ENCODE measurements at regions not wholly inside any gene's neighbourhood (a gene's known extent, or its start where the extent isn't known, plus 50 kb on each side); places are given as distances from the start of the nearest gene placed in this dataset.
"Not testable (repeated sequence)": the region's sequence is repeated elsewhere in the genome, so short reads cannot be mapped to it uniquely, and the experiment has no call there.

- Histone ChIP-seq H3K27ac (ENCODE audit: control insufficient read depth, insufficient read depth) (no peak overlapping the region), H3K27me3 (replicated peaks in 1 of 2; ENCODE audit: control insufficient read depth in 2 of 2, insufficient read depth in 2 of 2, low read length in 1 of 2) (no peaks in the 10 kb centered on the region), H3K36me3 (ENCODE audit: control insufficient read depth in 2 of 2, insufficient read depth in 2 of 2, low read length in 1 of 2) (no peaks in the 10 kb centered on the region), H4K20me1 (ENCODE audit: control insufficient read depth, insufficient read depth) (no peaks in the 10 kb centered on the region), H3K4me1 (ENCODE audit: control insufficient read depth, insufficient read depth, low read length) (no peaks in the 10 kb centered on the region), H3K79me2 (ENCODE audit: control insufficient read depth, insufficient read depth, low read length) (no peaks in the 10 kb centered on the region), H3K4me3 (no peak overlapping the region), H3K9me3 (replicated peaks; ENCODE audit: control insufficient read depth, insufficient read depth, low read length) (no peaks in the 10 kb centered on the region), H2AFZ (ENCODE audit: control insufficient read depth, low read depth, low read length) (no peak overlapping the region), H3K4me2 (ENCODE audit: control insufficient read depth, insufficient read depth) (no peak overlapping the region), H3K9ac (ENCODE audit: control insufficient read depth, insufficient read depth, low read length) (no peak overlapping the region)
- no TSS peak for BruUV-seq (replicated peaks)
- FAIRE-seq (no peak), ATAC-seq (no peak), DNase-seq (ENCODE audit: low read depth, low spot score) (no peak)
- intact Hi-C loops (cut with micrococcal nuclease; ENCODE audit: unreplicated experiment) = no loop called here
- POLR2A ChIA-PET = no interaction called here
- WGBS (ENCODE audit: insufficient coverage, insufficient replicate concordance, low lambda C conversion rate, missing lambda C conversion rate) = 44% methylated on average over 3 of the region's 3 CpGs
- CTCF ChIA-PET = no interaction called here
- SMC1A ChIA-PET (ENCODE audit: uncharacterized antibody, unreplicated experiment) = interaction anchor here (1.4 kb wide), 1 partner anchor 11 kb away, joined by 3 read pairs; no protein-coding TSS in a partner anchor
- TF ChIP-seq RBBP5 (conservative IDR thresholded peaks at IDR 0.05) = no peak
- no peak for TF ChIP-seq CHD2 (IDR thresholded peaks at IDR 0.05; ENCODE audit: borderline replicate concordance, low read depth, low read length)
- TF ChIP-seq GATAD2B (conservative IDR thresholded peaks at IDR 0.05; ENCODE audit: low read depth) = no peak
- TF ChIP-seq BHLHE40 (IDR thresholded peaks at IDR 0.05; ENCODE audit: borderline replicate concordance in 1 of 2, low read depth in 2 of 2, low read length in 1 of 2) = no peak
- TF ChIP-seq EED (IDR thresholded peaks at IDR 0.05; ENCODE audit: low read depth) = no peak
- no peak for TF ChIP-seq ZNF687 (IDR thresholded peaks at IDR 0.05)
- no peak for TF ChIP-seq TAF1 (IDR thresholded peaks at IDR 0.05; ENCODE audit: borderline replicate concordance, low read depth, low read length)
- in situ Hi-C loops (cut with MboI) = no loop called here
- RAD21 ChIA-PET (ENCODE audit: unreplicated experiment) = no interaction called here
Measured at GRCh38 chrX:93346309-93346708, 327.1 kb downstream of the NAP1L3 start.

- H3K27ac ChIP-seq (ENCODE audit: control insufficient read depth, insufficient read depth); H3K9me3 ChIP-seq (replicated peaks; ENCODE audit: control insufficient read depth, insufficient read depth, low read length); H4K20me1 ChIP-seq (ENCODE audit: control insufficient read depth, insufficient read depth); H3K27me3 ChIP-seq (replicated peaks in 1 of 2; ENCODE audit: control insufficient read depth in 2 of 2, insufficient read depth in 2 of 2, low read length in 1 of 2); SMC1A ChIA-PET (ENCODE audit: uncharacterized antibody, unreplicated experiment); POLR2A ChIA-PET; FAIRE-seq; DNase-seq (ENCODE audit: low read depth, low spot score); H3K4me2 ChIP-seq (ENCODE audit: control insufficient read depth, insufficient read depth); H3K79me2 ChIP-seq (ENCODE audit: control insufficient read depth, insufficient read depth, low read length); H2AFZ ChIP-seq (ENCODE audit: control insufficient read depth, low read depth, low read length); H3K36me3 ChIP-seq (ENCODE audit: control insufficient read depth in 2 of 2, insufficient read depth in 2 of 2, low read length in 1 of 2); H3K4me3 ChIP-seq; CTCF ChIA-PET; in situ Hi-C loops (cut with MboI); H3K4me1 ChIP-seq (ENCODE audit: control insufficient read depth, insufficient read depth, low read length); intact Hi-C loops (cut with micrococcal nuclease; ENCODE audit: unreplicated experiment); H3K9ac ChIP-seq (ENCODE audit: control insufficient read depth, insufficient read depth, low read length); RAD21 ChIA-PET (ENCODE audit: unreplicated experiment); ATAC-seq; BruUV-seq (replicated peaks): not testable (repeated sequence)
- WGBS (ENCODE audit: insufficient coverage, insufficient replicate concordance, low lambda C conversion rate, missing lambda C conversion rate) = 29% methylated on average over 2 of the region's 2 CpGs
Measured at GRCh38 chrX:93344287-93344686, 329.1 kb downstream of the NAP1L3 start.

All from GM12878 (cell line).